NCI-H2107 treated with DMSO at 0.1 percent for 48 hours (cell line): ENCODE measurements at regions not wholly inside any gene's neighbourhood (a gene's known extent, or its start where the extent isn't known, plus 50 kb on each side); places are given as distances from the start of the nearest gene placed in this dataset.
"Not testable (repeated sequence)": the region's sequence is repeated elsewhere in the genome, so short reads cannot be mapped to it uniquely, and the experiment has no call there.

Experiments
- DNase-seq: peaks from one replicate; lab custom pipeline; 2025; ENCODE audit not compliant: unreplicated experiment; lab: John Stamatoyannopoulos, UW

- DNase-seq, result no peak
Observed at GRCh38 chr11:15300341-15300740, 185.6 kb downstream of the INSC start.

GRCh38 chr11:15307619-15308024 is 192.9 kb downstream of the INSC start:
- DNase-seq, result peak; percentile 19

DNA sequence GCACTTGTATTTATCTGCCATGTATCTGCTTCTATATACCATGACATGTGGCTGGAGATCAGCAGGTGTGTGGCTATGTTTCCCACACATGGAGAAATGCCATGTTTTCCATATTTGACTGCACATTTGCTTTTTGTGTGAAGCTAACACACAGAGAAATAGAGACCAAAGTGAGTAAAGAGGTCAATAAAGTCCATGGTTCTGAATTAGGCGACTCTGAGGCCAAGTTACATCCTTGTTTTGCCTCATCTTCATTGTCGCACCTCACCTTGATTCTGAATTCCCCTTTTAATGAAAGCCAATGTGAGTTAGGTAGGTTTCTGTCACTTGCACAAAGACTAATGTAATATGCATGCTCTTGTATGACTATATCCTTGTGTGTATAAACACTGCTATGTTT is 194.1 kb downstream of the INSC start:
- DNase-seq, result no peak

GRCh38 chr11:15309296-15309695 is 194.6 kb downstream of the INSC start:
- DNase-seq, result no peak

DNA sequence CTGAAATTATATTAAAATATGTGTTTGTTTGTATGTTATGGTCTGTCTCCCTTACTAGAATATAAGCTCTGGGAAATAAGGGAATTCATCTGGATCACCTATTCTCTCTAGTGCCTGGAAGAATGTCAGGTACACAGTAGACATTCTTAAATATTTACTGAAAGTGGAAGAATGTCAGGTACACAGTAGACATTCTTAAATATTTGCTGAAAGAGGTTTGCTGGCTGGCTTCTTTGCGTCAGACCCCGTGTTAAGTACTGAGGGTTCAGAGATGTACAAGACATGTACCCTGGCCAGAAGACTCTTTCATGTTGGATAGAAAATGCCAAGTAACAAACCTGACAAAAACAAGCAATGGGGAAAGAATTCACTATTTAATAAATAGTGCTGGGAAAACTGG is 199.1 kb downstream of the INSC start:
- DNase-seq, result no peak

GRCh38 chr11:15318814-15319213 is 204.1 kb downstream of the INSC start:
- DNase-seq, result no peak

- DNase-seq, result no peak
Observed at GRCh38 chr11:15326520-15326919, 211.8 kb downstream of the INSC start.

GRCh38 chr11:15327786-15328231 is 213.1 kb downstream of the INSC start:
- DNase-seq, result peak; percentile 86

GRCh38 chr11:15333407-15333806 is 218.7 kb downstream of the INSC start:
- no peak for DNase-seq

DNA sequence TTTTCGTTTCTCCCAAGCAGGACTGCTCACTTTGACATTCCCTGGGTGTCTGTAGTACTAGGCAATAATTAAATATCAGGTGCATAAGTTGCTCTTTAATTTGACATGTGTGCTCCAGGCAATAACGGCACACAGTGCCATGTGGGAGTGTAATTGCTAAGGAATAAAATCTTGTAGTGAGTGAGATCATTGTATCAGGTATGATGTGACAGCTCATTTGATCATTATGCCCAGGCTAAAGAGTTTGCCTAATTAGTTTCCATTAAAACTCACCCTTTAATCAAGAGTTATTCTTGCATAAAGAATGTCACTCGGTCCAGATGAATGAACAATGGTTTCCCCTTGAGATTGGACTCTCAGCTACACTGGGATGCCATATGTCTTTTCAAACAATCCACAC is 220.0 kb downstream of the INSC start:
- DNase-seq, result no peak

GRCh38 chr11:15336021-15336420 is 221.3 kb downstream of the INSC start:
- no peak for DNase-seq

DNA sequence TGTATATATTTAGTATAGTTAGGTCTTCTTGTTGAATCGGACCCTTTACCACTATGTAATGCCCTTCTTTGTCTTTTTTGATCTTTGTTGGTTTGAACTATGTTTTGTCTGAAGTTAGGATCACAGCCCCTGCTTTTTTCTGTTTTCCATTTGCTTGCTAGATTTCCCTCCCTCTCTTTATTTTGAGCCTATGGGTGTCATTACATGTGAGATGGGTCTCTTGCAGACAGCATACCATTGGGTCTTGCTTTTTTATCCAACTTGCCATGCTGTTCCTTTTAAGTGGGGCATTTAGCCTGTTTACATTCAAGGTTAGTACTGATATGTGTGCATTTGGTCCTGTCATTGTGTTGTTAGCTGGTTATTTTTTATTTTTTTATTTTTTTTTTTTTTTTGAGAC is 224.6 kb downstream of the INSC start:
- no peak for DNase-seq

DNA sequence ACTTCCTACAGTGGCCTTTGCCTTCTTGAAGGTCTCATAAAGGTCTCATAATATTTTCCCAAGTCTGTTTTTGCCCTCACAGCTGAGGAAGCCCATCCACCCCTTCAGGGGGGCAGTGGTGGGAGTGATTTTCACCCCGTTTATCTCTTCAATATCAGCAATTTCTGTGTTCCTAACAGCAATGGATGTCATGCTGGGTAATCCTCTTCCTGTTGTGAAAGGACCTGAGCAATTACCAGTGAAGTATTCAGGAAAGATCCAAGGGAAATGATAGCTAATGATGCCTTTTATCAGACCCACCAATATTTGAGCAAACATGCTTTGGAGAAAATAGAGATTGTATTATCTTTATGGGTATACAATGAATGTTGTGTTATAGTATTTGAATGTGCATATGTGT is 226.9 kb downstream of the INSC start:
- DNase-seq, result no peak

DNA sequence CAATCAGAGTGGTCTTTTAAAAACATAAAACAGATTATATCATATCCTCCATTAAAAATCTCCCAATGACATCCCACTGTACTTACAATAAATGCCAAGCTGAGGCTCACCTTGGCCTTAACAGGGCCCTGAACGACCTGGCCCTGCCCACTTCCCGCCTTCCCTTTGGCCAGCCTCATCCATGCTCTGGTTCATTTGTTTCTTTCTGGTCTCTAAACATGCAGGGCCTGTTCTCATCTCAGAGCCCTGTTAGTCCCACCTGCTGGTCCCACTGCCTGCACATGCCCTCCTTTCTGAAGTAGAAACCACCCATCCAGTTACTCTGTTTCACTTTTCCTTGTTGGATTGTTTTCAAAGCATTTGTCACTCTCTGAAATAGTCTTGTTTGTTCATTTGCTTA is 227.4 kb downstream of the INSC start:
- no peak for DNase-seq

DNA sequence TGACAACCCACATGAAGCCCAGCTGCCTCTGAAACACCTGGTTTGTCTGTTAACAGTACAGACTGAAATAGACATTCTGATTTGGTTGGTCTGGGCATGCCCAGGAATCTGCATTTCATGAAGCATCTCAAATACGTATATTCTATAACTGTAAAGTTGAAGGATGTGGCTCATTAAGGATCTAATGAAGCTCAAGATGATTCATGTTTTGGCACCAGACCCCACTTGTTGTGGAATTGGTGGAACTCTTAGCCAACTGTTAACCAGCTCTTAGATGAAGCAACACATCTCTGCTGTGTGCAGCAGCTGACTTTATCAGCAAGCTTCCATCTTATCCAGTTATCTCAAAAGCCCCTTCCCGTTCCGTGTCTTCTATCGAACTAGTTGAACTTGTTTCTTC is 232.2 kb downstream of the INSC start:
- no peak for DNase-seq

DNA sequence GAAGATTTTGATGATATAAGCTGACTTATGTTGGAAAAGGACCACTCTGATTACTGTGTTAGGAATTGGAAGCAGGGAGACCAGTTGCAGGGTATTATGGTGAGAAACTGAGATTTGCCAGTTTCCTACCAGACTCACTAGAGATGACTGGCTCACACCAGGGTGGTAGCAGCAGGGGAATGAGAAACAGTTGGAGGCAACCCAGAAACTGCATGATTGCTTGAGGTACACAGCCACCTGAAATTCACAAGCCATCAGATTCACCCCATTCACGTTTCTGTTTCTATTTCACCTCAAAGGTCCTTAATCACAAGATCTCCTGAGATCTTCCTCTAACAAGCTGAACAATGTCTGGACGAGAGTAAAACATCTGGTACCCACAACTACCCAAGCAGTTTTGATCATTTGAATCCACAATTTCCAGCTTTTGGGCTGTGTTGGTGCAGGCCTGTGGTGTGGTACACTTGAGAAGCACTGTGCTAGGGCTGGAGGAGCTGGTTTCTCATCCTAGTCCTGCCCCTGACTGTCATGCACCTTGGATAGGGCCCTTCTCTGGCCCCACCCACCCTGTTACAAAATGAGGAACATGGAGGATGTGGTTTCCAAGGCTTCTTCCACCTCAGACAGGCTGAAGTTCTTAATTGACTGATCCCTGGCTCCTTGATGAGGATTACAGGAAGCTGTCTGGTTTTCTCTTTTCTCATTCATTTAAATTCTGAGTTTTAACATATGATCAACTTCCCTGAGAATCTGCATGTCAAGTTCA is 233.4 kb downstream of the INSC start:
- DNase-seq, result no peak

GRCh38 chr11:15349413-15349812 is 234.7 kb downstream of the INSC start:
- DNase-seq, result no peak

DNA sequence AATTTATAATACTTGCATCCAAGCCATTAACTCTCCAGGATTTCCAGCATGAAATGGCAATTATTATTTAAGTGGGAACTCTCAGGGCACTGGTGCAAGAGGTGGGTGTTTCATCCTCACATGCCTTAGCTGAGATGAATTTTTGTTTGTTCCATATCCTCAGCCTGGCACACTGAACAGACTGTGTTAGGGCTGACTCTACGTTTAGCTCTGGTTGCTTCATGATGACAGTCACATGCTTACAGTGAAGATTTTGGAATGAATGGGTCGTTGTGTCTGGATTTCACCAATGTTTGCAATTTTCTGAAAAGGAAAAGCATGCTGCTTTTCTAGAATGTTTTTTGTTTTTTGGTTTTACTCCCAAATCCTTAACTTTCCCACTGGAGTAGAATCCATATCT is 246.6 kb downstream of the INSC start:
- DNase-seq, result no peak

DNA sequence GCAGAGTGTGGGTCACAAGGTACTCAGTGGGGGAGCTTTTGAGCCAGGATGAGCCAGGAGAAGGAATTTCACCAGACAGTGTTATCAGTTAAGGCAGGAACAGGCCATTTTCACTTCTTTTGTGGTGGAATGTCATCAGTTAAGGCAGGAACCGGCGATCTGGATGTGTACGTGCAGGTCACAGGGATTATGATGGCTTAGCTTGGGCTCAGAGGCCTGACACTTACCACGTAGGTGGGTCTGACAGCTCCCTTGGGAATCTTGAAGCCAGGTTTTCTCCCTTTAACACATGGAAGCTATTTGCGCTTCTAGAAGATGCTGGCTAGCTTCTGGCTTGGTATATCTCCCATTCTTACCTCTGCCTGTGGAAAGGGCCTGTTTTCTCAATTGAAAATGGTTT is 250.6 kb downstream of the INSC start:
- DNase-seq, result not testable (repeated sequence)

GRCh38 chr11:15367695-15368094 is 253.0 kb downstream of the INSC start:
- DNase-seq, result no peak

- no peak for DNase-seq
Observed at GRCh38 chr11:15370495-15371147, 255.9 kb downstream of the INSC start.

- no peak for DNase-seq
Observed at GRCh38 chr11:15371533-15371932, 256.8 kb downstream of the INSC start.

GRCh38 chr11:15374418-15374817 is 259.7 kb downstream of the INSC start:
- no peak for DNase-seq
